NCI-H1694 (cell line): ENCODE measurements at regions not wholly inside any gene's neighbourhood (a gene's known extent, or its start where the extent isn't known, plus 50 kb on each side); places are given as distances from the start of the nearest gene placed in this dataset.
"Not testable (repeated sequence)": the region's sequence is repeated elsewhere in the genome, so short reads cannot be mapped to it uniquely, and the experiment has no call there.

Experiments used
- DNase-seq: peaks from one replicate; lab custom pipeline; 2025; lab: John Stamatoyannopoulos, UW

GRCh38 chr5:91243286-91243685 lies 139.8 kb downstream of the ARRDC3 start:
- no peak for DNase-seq

DNA sequence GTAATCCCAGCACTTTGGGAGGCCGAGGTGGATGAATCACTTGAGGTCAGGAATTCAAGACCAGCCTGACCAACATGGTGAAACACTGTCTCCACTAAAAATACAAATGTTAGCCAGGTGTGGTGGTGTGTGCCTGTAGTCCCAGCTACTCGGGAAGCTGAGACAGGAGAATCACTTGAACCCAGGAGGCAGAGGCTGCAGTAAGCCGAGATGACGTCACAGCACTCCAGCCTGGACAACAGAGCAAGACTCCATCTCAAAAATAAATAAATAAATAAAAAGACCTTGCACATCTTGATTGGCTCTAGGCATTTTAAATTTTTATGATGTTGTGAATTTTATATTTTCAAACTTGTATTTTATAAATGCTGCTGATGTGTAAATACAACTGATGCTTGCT lies 141.7 kb downstream of the ARRDC3 start:
- not testable (repeated sequence) for DNase-seq

DNA sequence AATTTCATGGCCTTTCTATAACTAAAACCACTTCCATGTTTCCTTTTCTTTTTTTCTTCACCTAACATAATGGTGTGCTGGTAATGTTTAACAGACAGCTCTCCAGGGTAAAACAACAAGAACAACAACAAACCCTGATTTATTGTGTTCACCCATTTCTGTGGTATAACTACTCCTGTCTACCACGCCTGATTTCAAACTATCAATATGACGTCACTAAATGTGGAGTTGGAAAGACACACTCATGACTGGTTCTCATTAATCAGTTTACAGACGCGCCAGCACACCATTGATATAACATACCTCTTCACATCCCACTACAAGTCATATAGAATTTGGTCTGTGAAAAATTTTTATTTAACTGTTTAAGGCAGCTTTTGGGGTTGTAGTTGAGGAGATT lies 142.9 kb downstream of the ARRDC3 start:
- no peak for DNase-seq

GRCh38 chr5:91235271-91235694 lies 147.8 kb downstream of the ARRDC3 start:
- no peak for DNase-seq

DNA sequence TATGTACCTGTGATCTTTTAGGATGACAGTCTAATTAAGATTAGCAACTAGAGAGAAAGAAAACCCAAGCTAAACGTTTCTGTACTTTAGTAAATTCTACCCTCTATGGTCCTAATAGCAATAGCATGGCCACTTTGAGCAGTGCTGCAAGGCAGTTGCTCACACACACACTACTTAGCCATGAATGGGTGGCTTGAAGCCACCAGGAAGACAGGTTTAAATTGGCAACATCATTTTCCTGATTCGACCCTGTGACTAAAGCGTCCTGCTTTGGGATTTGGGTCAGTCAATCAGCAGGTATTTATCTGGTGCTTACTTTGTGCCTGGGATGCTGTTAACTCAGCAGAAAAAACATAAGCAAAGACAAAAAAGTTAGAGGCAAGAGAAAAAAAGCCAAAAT lies 150.6 kb downstream of the ARRDC3 start:
- DNase-seq: no peak

DNA sequence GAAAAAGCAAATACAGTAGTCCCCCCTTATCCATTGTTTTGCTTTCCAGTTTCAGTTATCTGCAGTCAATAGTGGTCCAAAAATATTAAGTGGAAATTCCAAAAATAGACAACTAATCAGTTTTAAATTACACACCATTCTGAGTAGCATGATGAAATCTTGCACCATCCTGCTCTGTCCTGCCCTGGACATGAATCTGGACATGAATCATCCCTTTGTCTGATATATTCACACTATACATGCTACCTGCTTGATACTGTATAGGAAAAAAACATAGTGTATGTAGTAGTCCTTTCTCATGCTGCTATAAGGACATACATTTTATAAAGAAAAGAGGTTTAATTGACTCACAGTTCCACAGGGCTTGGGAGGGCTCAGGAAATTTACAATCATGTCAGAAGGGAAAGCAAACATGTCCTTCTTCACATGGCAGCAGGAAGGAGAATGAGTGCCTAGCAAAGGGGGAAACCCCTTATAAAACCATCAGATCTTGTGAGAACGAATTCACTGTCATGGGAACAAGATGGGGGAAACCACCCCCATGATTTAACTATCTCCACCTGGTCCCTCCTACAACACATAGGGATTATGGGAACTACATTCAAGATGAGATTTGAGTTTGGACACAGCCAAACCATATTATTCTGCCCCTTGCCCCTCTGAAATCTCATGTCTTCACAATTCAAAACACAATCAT lies 153.9 kb downstream of the ARRDC3 start:
- no peak for DNase-seq

DNA sequence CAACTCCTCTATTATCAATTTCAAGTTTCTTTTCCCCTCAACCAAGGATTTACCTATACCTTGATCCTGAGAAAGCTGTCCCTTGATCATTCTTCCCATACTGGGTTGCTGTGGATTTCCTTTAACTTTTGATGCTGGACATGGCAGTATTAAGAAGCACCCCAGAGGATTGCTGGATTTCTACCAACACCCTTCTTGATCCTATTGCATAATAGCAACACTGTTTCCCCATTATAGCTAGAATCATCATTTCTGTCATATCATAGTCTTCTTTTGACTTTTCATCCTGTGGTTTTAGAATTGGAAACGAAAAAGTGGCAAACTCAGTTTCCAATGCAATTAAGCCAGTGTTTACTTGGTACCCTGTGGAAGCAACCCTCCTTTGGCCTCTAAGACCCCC lies 154.9 kb downstream of the ARRDC3 start:
- DNase-seq: no peak

DNA sequence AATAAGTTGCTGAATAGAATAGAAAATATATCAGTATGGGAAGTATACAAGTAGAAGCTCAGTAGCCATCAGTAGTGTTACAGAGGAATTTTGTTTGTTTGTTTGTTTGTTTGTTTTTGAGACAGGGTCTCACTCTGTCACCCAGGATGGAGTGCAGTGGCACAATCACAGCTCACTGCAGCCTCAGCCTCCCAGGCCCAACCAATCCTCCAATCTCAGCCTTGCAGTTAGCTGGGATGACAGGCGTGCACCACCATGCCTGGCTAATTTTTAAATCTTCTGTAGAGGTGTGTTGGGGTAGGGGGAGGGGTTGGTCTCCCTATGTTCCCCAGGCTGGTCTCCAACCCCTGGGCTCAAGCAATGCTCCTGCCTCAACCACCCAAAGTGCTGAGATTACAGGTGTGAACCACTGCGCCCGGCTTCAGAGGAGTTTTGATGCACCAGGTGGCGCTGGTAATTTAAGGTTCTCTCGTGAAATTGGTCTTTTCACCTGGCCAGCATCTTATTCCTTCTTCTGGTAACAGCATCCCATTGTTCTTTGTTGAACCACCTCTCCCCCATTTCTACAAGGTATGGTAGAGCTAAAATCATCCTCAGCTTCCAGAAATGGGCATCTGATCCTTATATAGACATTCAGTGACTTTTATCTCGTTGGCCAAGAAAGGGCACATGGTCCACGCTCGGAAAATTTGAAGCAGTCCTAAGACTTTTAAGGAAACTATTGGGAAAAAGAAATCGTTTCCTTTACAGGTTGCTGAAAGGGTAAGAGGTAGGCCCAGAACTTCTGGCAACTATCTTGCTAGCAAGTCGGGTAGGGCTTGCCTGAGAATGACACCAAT lies 157.1 kb downstream of the ARRDC3 start:
- no peak for DNase-seq

DNA sequence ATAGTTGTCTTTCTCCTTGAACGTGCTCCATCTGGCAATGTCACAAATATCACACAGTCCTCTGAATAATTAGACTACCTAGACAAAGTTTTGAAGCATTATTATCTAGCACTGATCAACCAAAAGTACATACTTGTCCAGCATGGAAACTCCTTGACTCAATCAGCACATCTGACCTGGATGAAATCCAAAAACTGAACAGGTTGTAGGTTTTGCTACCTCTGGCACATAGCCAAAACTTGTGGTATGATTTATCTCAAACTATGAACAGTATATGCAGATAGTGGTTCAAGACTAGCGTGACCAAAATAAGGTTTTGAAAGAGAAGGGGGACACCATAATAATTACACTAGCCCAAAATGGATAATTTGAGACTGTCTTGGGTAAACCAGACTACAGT lies 158.1 kb downstream of the ARRDC3 start:
- DNase-seq: no peak

GRCh38 chr5:91224456-91224855 lies 158.7 kb downstream of the ARRDC3 start:
- DNase-seq: no peak

- no peak for DNase-seq
Measured at GRCh38 chr5:91223886-91224285, 159.2 kb downstream of the ARRDC3 start.

- no peak for DNase-seq
Measured at GRCh38 chr5:91222482-91222881, 160.6 kb downstream of the ARRDC3 start.

DNA sequence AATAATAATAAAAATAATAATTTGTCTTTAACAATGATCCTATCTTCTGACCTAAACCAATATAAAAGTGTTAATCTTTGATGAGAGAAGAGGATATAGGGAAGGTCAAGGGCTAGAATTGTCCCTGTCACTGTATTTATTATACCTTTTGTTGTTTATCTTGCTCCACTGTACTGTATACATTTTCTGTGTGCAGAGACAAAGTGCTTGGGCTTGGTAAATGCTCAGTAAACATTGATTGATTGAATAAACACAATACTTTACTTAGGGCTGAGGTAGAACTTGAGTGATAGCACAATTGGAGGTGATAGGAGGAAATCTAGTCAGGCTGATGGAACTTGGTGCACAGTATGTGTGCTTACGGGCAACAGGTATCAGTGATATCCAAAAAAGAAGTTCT lies 161.2 kb downstream of the ARRDC3 start:
- no peak for DNase-seq

GRCh38 chr5:91219803-91220371 lies 163.2 kb downstream of the ARRDC3 start:
- DNase-seq: no peak

DNA sequence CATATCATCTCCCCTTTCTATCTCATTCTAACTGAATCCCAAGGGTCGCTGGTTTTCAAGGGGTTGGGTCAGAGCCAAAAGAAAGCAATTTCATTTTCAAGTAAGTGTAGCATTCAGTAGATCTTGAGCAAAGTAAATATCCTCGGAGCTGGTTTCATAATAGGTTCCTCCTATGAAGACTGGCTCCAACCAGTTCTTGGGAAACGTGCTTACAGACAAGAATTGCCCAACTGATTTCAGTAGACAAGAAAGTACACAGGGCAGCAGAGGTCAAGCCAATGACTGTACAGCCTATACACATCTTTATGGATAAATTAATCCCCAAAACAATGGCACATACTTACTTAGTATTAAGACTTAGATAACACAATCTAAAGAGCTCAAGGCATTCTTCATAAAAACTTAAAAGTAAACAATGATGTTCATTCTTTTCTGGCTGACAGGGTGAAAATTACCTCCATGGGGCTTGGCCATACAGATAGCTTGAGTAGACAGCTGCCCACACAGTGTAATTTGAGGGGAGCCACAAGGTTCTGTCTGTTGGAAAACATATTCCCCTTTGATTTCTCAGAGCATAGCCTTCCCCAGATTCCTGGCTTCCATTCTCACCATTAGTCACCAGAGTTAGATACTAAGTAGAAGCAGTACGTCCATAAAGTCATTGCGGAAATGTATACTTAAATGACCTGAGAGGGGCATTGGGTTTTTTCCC lies 163.9 kb downstream of the ARRDC3 start:
- DNase-seq: no peak

DNA sequence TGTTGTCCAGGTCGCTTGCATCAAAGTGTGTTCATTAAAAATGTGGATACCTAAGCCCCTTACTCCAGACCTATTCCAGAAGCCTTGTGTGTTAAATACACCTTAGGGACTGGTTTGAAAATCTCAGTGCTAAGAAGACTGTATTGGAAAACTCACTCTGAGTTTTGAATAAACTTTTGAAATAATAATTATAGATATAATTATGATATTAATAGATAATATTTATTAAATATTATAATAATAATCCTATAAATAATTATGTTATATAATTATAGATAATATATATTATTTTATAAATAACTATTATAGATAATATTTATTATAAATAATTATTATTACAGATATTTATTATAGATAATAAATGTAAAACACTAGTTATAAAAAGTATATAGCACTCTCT lies 165.3 kb downstream of the ARRDC3 start:
- DNase-seq: no peak

GRCh38 chr5:91214571-91214970 lies 168.5 kb downstream of the ARRDC3 start:
- DNase-seq: no peak
